H1 (cell line): ENCODE measurements at regions not wholly inside any gene's neighbourhood (a gene's known extent, or its start where the extent isn't known, plus 50 kb on each side); places are given as distances from the start of the nearest gene placed in this dataset.

Experiments
- CTCF ChIA-PET: fragments of 300-600 bp; sonication (Branson Sonifier 250); formaldehyde crosslinking; loops from one replicate; lab custom pipeline; 2021; ENCODE audit not compliant: partially characterized antibody; lab: Charles Lee
- POLR2A ChIA-PET: fragments of 300-600 bp; sonication (Branson Sonifier 250); formaldehyde crosslinking; loops from one replicate; lab custom pipeline; 2021; ENCODE audit warnings: inconsistent platforms; ENCODE audit not compliant: partially characterized antibody; lab: Charles Lee
- DNase-seq, 2 experiments: peaks; one replicate each; pipeline versions ENCODE4 v3.0.0 to v3.0.0-alpha.2; 2010 to 2022; ENCODE audit warnings: low spot score in 2 of 2, low read depth in 1 of 2, mixed read lengths in 1 of 2
- FAIRE-seq: peaks from 2 replicates; lab custom pipeline; 2011; peaks lifted over from hg19 to GRCh38; lab: Jason Lieb, UNC
- H2AFZ ChIP-seq: 2 replicates; pipeline ENCODE4 v1.8.1; 2012; ENCODE audit warnings: low read length, inconsistent platforms
- H2AK5ac ChIP-seq: 2 replicates; pipeline ENCODE4 v1.6.1; 2013; ENCODE audit warnings: low read depth, low read length
- H2BK120ac ChIP-seq: replicated peaks from 2 replicates; pipeline ENCODE3; 2013; ENCODE audit warnings: low read depth, low read length, inconsistent platforms
- H2BK12ac ChIP-seq: 2 replicates; pipeline ENCODE4 v1.6.1; 2013; ENCODE audit warnings: low read depth, low read length
- H2BK15ac ChIP-seq: 2 replicates; pipeline ENCODE4 v1.6.1; 2013; ENCODE audit warnings: low read length
- H2BK20ac ChIP-seq: 2 replicates; pipeline ENCODE4 v1.6.1; 2013; ENCODE audit warnings: low read length
- H2BK5ac ChIP-seq: 2 replicates; pipeline ENCODE4 v1.6.1; 2013; ENCODE audit warnings: low read depth, low read length
- H3K14ac ChIP-seq: 2 replicates; pipeline ENCODE4 v1.6.1; 2013; ENCODE audit warnings: inconsistent platforms; ENCODE audit not compliant: insufficient read length
- H3K18ac ChIP-seq: 2 replicates; pipeline ENCODE4 v1.6.1; 2013; ENCODE audit warnings: low read length; ENCODE audit errors: extremely low read depth
- H3K23ac ChIP-seq: 2 replicates; pipeline ENCODE4 v1.6.1; 2013; ENCODE audit warnings: inconsistent platforms; ENCODE audit not compliant: insufficient read length
- H3K23me2 ChIP-seq: 2 replicates; pipeline ENCODE4 v1.6.1; 2013; ENCODE audit warnings: low read depth, low read length
- H3K27ac ChIP-seq: 2 replicates; pipeline ENCODE4 v1.6.1; 2011; ENCODE audit warnings: low read depth, low read length, inconsistent platforms
- H3K27me3 ChIP-seq, 4 experiments: replicated peaks in 1 of 4; 1 replicate in 1 of 4; 2 replicates in 3 of 4; pipeline versions ENCODE4 v1.6.1 to v1.8.1; 2011 to 2013; ENCODE audit warnings: low read length in 3 of 4, mild to moderate bottlenecking in 3 of 4, inconsistent platforms in 2 of 4, mixed read lengths in 2 of 4, moderate library complexity in 1 of 4; ENCODE audit not compliant: control insufficient read depth in 3 of 4, insufficient read depth in 3 of 4; ENCODE audit errors: extremely low read depth in 1 of 4
- H3K36me3 ChIP-seq, 4 experiments: 2 replicates each; pipeline versions ENCODE4 v1.6.1 to v1.8.1; 2011 to 2013; ENCODE audit warnings: mild to moderate bottlenecking in 4 of 4, low read length in 3 of 4, moderate library complexity in 2 of 4, control low read depth in 1 of 4, inconsistent platforms in 1 of 4; ENCODE audit not compliant: insufficient read depth in 4 of 4, control insufficient read depth in 2 of 4
- H3K4ac ChIP-seq: replicated peaks from 2 replicates; pipeline ENCODE3; 2013; ENCODE audit warnings: low read length, low read depth, mixed read lengths, inconsistent platforms; ENCODE audit not compliant: insufficient read length
- H3K4me1 ChIP-seq, 4 experiments: replicated peaks in 1 of 4; 1 replicate in 1 of 4; 2 replicates in 3 of 4; pipeline versions ENCODE4 v1.6.1 to v1.8.1; 2011 to 2013; ENCODE audit warnings: low read length in 3 of 4, inconsistent platforms in 2 of 4, mixed read lengths in 1 of 4; ENCODE audit not compliant: insufficient read depth in 4 of 4, control insufficient read depth in 3 of 4
- H3K4me2 ChIP-seq, 2 experiments: 2 replicates each; pipeline versions ENCODE4 v1.6.1 to v1.8.1; 2011 to 2013; ENCODE audit warnings: low read depth in 2 of 2, low read length in 2 of 2, control low read depth in 1 of 2, inconsistent platforms in 1 of 2, mild to moderate bottlenecking in 1 of 2; ENCODE audit not compliant: insufficient read depth in 1 of 2
- H3K4me3 ChIP-seq, 4 experiments: fragments of 200-600, 300-600 bp in 1 of 4; sonication (generic), shearing (Covaris generic), sonication (Bioruptor Twin) in 1 of 4; 2 replicates each; pipeline versions ENCODE4 v1.5.1 to v1.8.1; 2011 to 2016; ENCODE audit warnings: low read length in 4 of 4, low read depth in 3 of 4, control low read depth in 2 of 4, inconsistent platforms in 2 of 4, mild to moderate bottlenecking in 2 of 4, mixed read lengths in 1 of 4, moderate library complexity in 1 of 4; ENCODE audit not compliant: insufficient read depth in 2 of 4; ENCODE audit errors: extremely low read depth in 1 of 4
- H3K56ac ChIP-seq: replicated peaks from 2 replicates; pipeline ENCODE3; 2013; ENCODE audit warnings: low read depth, mild to moderate bottlenecking, mixed read lengths, low read length, inconsistent platforms; ENCODE audit not compliant: insufficient read length
- H3K79me1 ChIP-seq: 2 replicates; pipeline ENCODE4 v1.6.1; 2013; ENCODE audit warnings: low read depth, low read length, control low read depth
- H3K79me2 ChIP-seq, 2 experiments: 2 replicates each; pipeline versions ENCODE4 v1.6.1 to v1.8.1; 2012 to 2013; ENCODE audit warnings: low read length in 2 of 2, mild to moderate bottlenecking in 2 of 2, inconsistent platforms in 1 of 2; ENCODE audit not compliant: insufficient read depth in 2 of 2, control insufficient read depth in 1 of 2
- H3K9ac ChIP-seq, 4 experiments: replicated peaks in 1 of 4; 1 replicate in 1 of 4; 2 replicates in 3 of 4; pipeline versions ENCODE4 v1.6.1 to v1.8.1; 2011 to 2013; ENCODE audit warnings: low read depth in 3 of 4, low read length in 3 of 4, control low read depth in 2 of 4, mild to moderate bottlenecking in 2 of 4, moderate library complexity in 2 of 4, inconsistent platforms in 1 of 4; ENCODE audit errors: extremely low read depth in 1 of 4
- H3K9me3 ChIP-seq, 2 experiments: 2 replicates each; pipeline versions ENCODE4 v1.6.1 to v1.8.1; 2012 to 2013; ENCODE audit warnings: mild to moderate bottlenecking in 2 of 2, moderate library complexity in 2 of 2, control low read depth in 1 of 2, inconsistent platforms in 1 of 2, low read depth in 1 of 2, low read length in 1 of 2, mixed read lengths in 1 of 2; ENCODE audit not compliant: insufficient read depth in 2 of 2
- H4K20me1 ChIP-seq, 2 experiments: replicated peaks in 1 of 2; 2 replicates each; pipeline versions ENCODE3 to v1.8.1; 2011 to 2013; ENCODE audit warnings: inconsistent platforms in 2 of 2, low read length in 2 of 2, mild to moderate bottlenecking in 1 of 2; ENCODE audit not compliant: insufficient read depth in 2 of 2, control insufficient read depth in 1 of 2
- H4K5ac ChIP-seq: 2 replicates; pipeline ENCODE4 v1.6.1; 2013; ENCODE audit warnings: low read length, low read depth, mixed read lengths, inconsistent platforms; ENCODE audit not compliant: insufficient read length
- H4K8ac ChIP-seq: 2 replicates; pipeline ENCODE4 v1.8.0; 2013; ENCODE audit warnings: mild to moderate bottlenecking, moderate library complexity, low read length, inconsistent platforms; ENCODE audit not compliant: insufficient read depth; ENCODE audit errors: extremely low read depth
- H4K91ac ChIP-seq: replicated peaks from 2 replicates; pipeline ENCODE3; 2013; ENCODE audit warnings: low read length, mixed read lengths, inconsistent platforms; ENCODE audit not compliant: insufficient read length
- ASH2L ChIP-seq: fragments of 200-600, 300-600 bp; sonication (generic); IDR thresholded peaks from one replicate; pipeline ENCODE4 v1.7.1; 2017; ENCODE audit warnings: low read length
- BRCA1 ChIP-seq: IDR thresholded peaks from 2 replicates; pipeline ENCODE4 v1.6.1; 2012; ENCODE audit warnings: low read depth, low read length, improper control_type of control experiment
- CBX8 ChIP-seq: fragments of 300-800, 300-1000 bp; sonication (generic); IDR thresholded peaks from 2 replicates; pipeline ENCODE4 v1.7.1; 2016; ENCODE audit warnings: low read depth, low read length, borderline replicate concordance
- EGR1 ChIP-seq: IDR thresholded peaks from 2 replicates; pipeline ENCODE4 v1.6.1; 2011; ENCODE audit warnings: low read depth, low read length, borderline replicate concordance
- KDM5A ChIP-seq: fragments of 200-600 bp; IDR thresholded peaks from 2 replicates; pipeline ENCODE4 v1.7.1; 2012; ENCODE audit warnings: mild to moderate bottlenecking, low read length, inconsistent platforms, mixed read lengths
- NANOG ChIP-seq: IDR thresholded peaks from 2 replicates; pipeline ENCODE4 v1.6.1; 2011; ENCODE audit warnings: low read length, low read depth, mild to moderate bottlenecking, inconsistent platforms; ENCODE audit not compliant: insufficient read depth, poor library complexity, severe bottlenecking
- POU5F1 ChIP-seq: IDR thresholded peaks from 2 replicates; pipeline ENCODE4 v1.6.1; 2011; ENCODE audit warnings: low read depth, mild to moderate bottlenecking, low read length, moderate library complexity
- RAD21 ChIP-seq, 2 experiments: IDR thresholded peaks in 1 of 2; conservative IDR thresholded peaks in 1 of 2; 2 replicates each; pipeline ENCODE4 v1.6.1; 2011; ENCODE audit warnings: low read depth in 2 of 2, low read length in 2 of 2, improper control_type of control experiment in 1 of 2, inconsistent platforms in 1 of 2, mild to moderate bottlenecking in 1 of 2, moderate library complexity in 1 of 2
- SIX5 ChIP-seq: IDR thresholded peaks from 2 replicates; pipeline ENCODE4 v1.6.1; 2011; ENCODE audit warnings: mild to moderate bottlenecking, low read depth, low read length
- SP4 ChIP-seq: IDR thresholded peaks from 2 replicates; pipeline ENCODE4 v1.6.1; 2012; ENCODE audit warnings: low read length, inconsistent platforms
- TBP ChIP-seq: IDR thresholded peaks from 2 replicates; pipeline ENCODE4 v1.6.1; 2011; ENCODE audit warnings: low read depth, low read length, improper control_type of control experiment
- WGBS, 2 experiments: shearing (Covaris generic) in 1 of 2; methylation state at CpG; one replicate each; pipeline versions ENCODE4 v1.1.6 to v1.1.7; 2013 to 2015; ENCODE audit warnings: low lambda C conversion rate in 2 of 2, mixed read lengths in 2 of 2, inconsistent platforms in 1 of 2, low coverage in 1 of 2, missing lambda C conversion rate in 1 of 2; ENCODE audit not compliant: insufficient replicate concordance in 2 of 2, insufficient coverage in 1 of 2, insufficient read length in 1 of 2; ENCODE audit errors: extremely low coverage in 1 of 2, missing lambda C conversion rate in 1 of 2; 5-methylcytosine and 5-hydroxymethylcytosine counted together
- TF ChIP-seq, protein P1 (sequence below): IDR thresholded peaks from 2 replicates; pipeline ENCODE4 v1.6.1; 2012; ENCODE audit warnings: inconsistent platforms
- TF ChIP-seq, protein P2 (sequence below): IDR thresholded peaks from 2 replicates; pipeline ENCODE4 v1.6.1; 2012; ENCODE audit warnings: inconsistent platforms

GRCh38 chr2:228688007-228688645 lies 506.6 kb upstream of the SPHKAP start:
- peak; percentile 50 for FAIRE-seq
- no peaks in the 10 kb centered on the region for H3K27me3 ChIP-seq
- H3K4me1 ChIP-seq = no peaks in the 10 kb centered on the region
- DNase-seq = no peak
- H3K56ac ChIP-seq = no peak overlapping the region
- H2BK120ac ChIP-seq = no peak overlapping the region
- WGBS, 2 experiments = 92% methylated on average over 5 of the region's 5 CpGs; no CpG with 5 or more reads in 1 of the 2 experiments
- H3K4me2 ChIP-seq = no peak overlapping the region
- H3K9ac ChIP-seq = no peak overlapping the region
- H2BK5ac ChIP-seq = no peak overlapping the region
- no peaks in the 10 kb centered on the region for H3K36me3 ChIP-seq
- peak overlapping the region; percentile 87 for H2AFZ ChIP-seq
- H4K91ac ChIP-seq = no peak overlapping the region
- H3K4ac ChIP-seq = no peak overlapping the region
- H3K23ac ChIP-seq = no peak overlapping the region
- H3K27ac ChIP-seq = no peak overlapping the region
- H3K4me3 ChIP-seq = no peak overlapping the region
- H3K14ac ChIP-seq = no peak overlapping the region
- peak overlapping the region; percentile 68; the same call in 1 of the 2 replicates for H2BK12ac ChIP-seq
- H2BK15ac ChIP-seq = no peak overlapping the region; the same call in 1 of the 2 replicates
- POLR2A ChIA-PET = no interaction called here
- H3K23me2 ChIP-seq = no peaks in the 10 kb centered on the region; the same call in 1 of the 2 replicates
- H4K8ac ChIP-seq = no peak overlapping the region
- no peaks in the 10 kb centered on the region for H3K79me2 ChIP-seq
- no peaks in the 10 kb centered on the region for H3K9me3 ChIP-seq
- no peak overlapping the region for H3K18ac ChIP-seq
- peak overlapping the region; percentile 28; the same call in 1 of the 2 replicates for H2AK5ac ChIP-seq
- H4K5ac ChIP-seq = no peak overlapping the region
- H3K79me1 ChIP-seq = no peaks in the 10 kb centered on the region
- no peaks in the 10 kb centered on the region for H4K20me1 ChIP-seq
- CTCF ChIA-PET = interaction anchor here (0.6 to 3.0 kb wide), 28 partner anchors 8 to 904 kb away, joined by 3 to 32 read pairs (median 3); no protein-coding TSS in a partner anchor
- no peak overlapping the region for H2BK20ac ChIP-seq
- TF ChIP-seq RAD21 (IDR thresholded peaks at IDR 0.05 in 1 of 2, conservative IDR thresholded peaks at IDR 0.05 in 1 of 2; ENCODE audit: low read depth in 2 of 2, low read length in 2 of 2) (no peak), SP4 (no peak), SIX5 (no peak), ASH2L (no peak), POU5F1 (no peak), CBX8 (no peak), KDM5A (no peak), TBP (no peak), EGR1 (no peak), BRCA1 (no peak), NANOG (no peak)
- TF ChIP-seq, protein P1, sequence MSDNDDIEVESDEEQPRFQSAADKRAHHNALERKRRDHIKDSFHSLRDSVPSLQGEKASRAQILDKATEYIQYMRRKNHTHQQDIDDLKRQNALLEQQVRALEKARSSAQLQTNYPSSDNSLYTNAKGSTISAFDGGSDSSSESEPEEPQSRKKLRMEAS = no peak
- TF ChIP-seq, protein P2, sequence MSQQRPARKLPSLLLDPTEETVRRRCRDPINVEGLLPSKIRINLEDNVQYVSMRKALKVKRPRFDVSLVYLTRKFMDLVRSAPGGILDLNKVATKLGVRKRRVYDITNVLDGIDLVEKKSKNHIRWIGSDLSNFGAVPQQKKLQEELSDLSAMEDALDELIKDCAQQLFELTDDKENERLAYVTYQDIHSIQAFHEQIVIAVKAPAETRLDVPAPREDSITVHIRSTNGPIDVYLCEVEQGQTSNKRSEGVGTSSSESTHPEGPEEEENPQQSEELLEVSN = no peak
